Endometrium (tissue), 2 donors: ENCODE measurements at regions not wholly inside any gene's neighbourhood (a gene's known extent, or its start where the extent isn't known, plus 50 kb on each side); places are given as distances from the start of the nearest gene placed in this dataset.

ENCODE experiments used
- FAIRE-seq: peaks from 2 replicates; lab custom pipeline; 2012; peaks lifted over from hg19 to GRCh38; lab: Jason Lieb, UNC
- donor health status: control.
- donor health status: control.

GRCh38 chr14:41404126-41404525, 202.6 kb upstream of the LRFN5 start:
- FAIRE-seq, result no peak

GRCh38 chr14:41403360-41403759, 203.3 kb upstream of the LRFN5 start:
- no peak for FAIRE-seq

- FAIRE-seq, result no peak
Measured at GRCh38 chr14:41397926-41398325, 208.8 kb upstream of the LRFN5 start.

- FAIRE-seq, result no peak
Measured at GRCh38 chr14:41393512-41393911, 213.2 kb upstream of the LRFN5 start.

- no peak for FAIRE-seq
Measured at GRCh38 chr14:41392226-41392625, 214.4 kb upstream of the LRFN5 start.

- FAIRE-seq, result no peak
Measured at GRCh38 chr14:41389355-41389754, 217.3 kb upstream of the LRFN5 start.

- no peak for FAIRE-seq
Measured at GRCh38 chr14:41385797-41386196, 220.9 kb upstream of the LRFN5 start.

GRCh38 chr14:41380017-41380416, 226.7 kb upstream of the LRFN5 start:
- no peak for FAIRE-seq

GRCh38 chr14:41378526-41378925, 228.2 kb upstream of the LRFN5 start:
- FAIRE-seq, result no peak

GRCh38 chr14:41377932-41378331, 228.7 kb upstream of the LRFN5 start:
- FAIRE-seq, result no peak

GRCh38 chr14:41374092-41374491, 232.6 kb upstream of the LRFN5 start:
- FAIRE-seq, result no peak

GRCh38 chr14:41362139-41362538, 244.5 kb upstream of the LRFN5 start:
- FAIRE-seq, result no peak

GRCh38 chr14:41360126-41360525, 246.6 kb upstream of the LRFN5 start:
- FAIRE-seq, result no peak

GRCh38 chr14:41355866-41356265, 250.8 kb upstream of the LRFN5 start:
- FAIRE-seq, result no peak

GRCh38 chr14:41350476-41350875, 256.2 kb upstream of the LRFN5 start:
- no peak for FAIRE-seq

- FAIRE-seq, result no peak
Measured at GRCh38 chr14:41349289-41349910, 257.3 kb upstream of the LRFN5 start.

- FAIRE-seq, result no peak
Measured at GRCh38 chr14:41343857-41344256, 262.8 kb upstream of the LRFN5 start.

GRCh38 chr14:41313196-41313595, 293.5 kb upstream of the LRFN5 start:
- no peak for FAIRE-seq

GRCh38 chr14:41303506-41303905, 303.2 kb upstream of the LRFN5 start:
- no peak for FAIRE-seq

- no peak for FAIRE-seq
Measured at GRCh38 chr14:41302776-41303175, 303.9 kb upstream of the LRFN5 start.

GRCh38 chr14:41299924-41300323, 306.8 kb upstream of the LRFN5 start:
- FAIRE-seq, result no peak

- FAIRE-seq, result no peak
Measured at GRCh38 chr14:41298328-41298690, 308.4 kb upstream of the LRFN5 start.

GRCh38 chr14:41297576-41298327, 308.9 kb upstream of the LRFN5 start:
- no peak for FAIRE-seq

GRCh38 chr14:41295734-41296133, 310.9 kb upstream of the LRFN5 start:
- FAIRE-seq, result no peak
